Left lung (tissue), 4 donors: ENCODE measurements at regions not wholly inside any gene's neighbourhood (a gene's known extent, or its start where the extent isn't known, plus 50 kb on each side); places are given as distances from the start of the nearest gene placed in this dataset.

ENCODE experiments used
- ATAC-seq: fragments of 200-7000 bp; cut with Tn5 transposase; one replicate; pipeline ENCODE4 v1.9.1; 2020; ENCODE audit warnings: moderate library complexity
- DNase-seq, 4 donors: peaks; one replicate each; pipeline ENCODE4 v3.0.0-alpha.2; 2013 to 2020
- H3K27ac ChIP-seq, 2 donors: fragments of 200-600 bp; sonication (generic) in 1 of 2; one replicate each; pipeline versions ENCODE4 v1.5.0 to v1.8.0; 2020 to 2021
- H3K27me3 ChIP-seq, 2 donors: fragments of 200-600 bp; sonication (generic) in 1 of 2; one replicate each; pipeline versions ENCODE4 v1.5.0 to v1.8.0; 2020 to 2021
- H3K36me3 ChIP-seq, 2 donors: fragments of 200-600 bp; sonication (generic) in 1 of 2; one replicate each; pipeline versions ENCODE4 v1.5.0 to v1.8.0; 2020 to 2021
- H3K4me1 ChIP-seq, 2 donors: fragments of 200-600 bp; one replicate each; pipeline ENCODE4 v1.8.0; 2021
- H3K4me3 ChIP-seq, 2 donors: fragments of 200-600 bp; sonication (generic) in 1 of 2; one replicate each; pipeline versions ENCODE4 v1.5.0 to v1.8.0; 2020 to 2021; ENCODE audit warnings: mild to moderate bottlenecking in 1 of 2
- H3K9me3 ChIP-seq, 2 donors: fragments of 200-600 bp; sonication (generic) in 1 of 2; one replicate each; pipeline versions ENCODE4 v1.5.0 to v1.8.0; 2020 to 2021
- intact Hi-C, 2 donors: fragments of 100-400 bp; cut with DNase I; formaldehyde crosslinking; loops; one replicate each; pipeline versions ENCODE4 v1.11.2 to v1.14.2; 2022
- TF ChIP-seq, protein P1 (sequence below), 2 donors: fragments of 200-600 bp; sonication (generic) in 1 of 2; IDR thresholded peaks; one replicate each; pipeline versions ENCODE4 v1.5.0 to v1.8.0; 2021; ENCODE audit warnings: antibody characterized with exemption in 2 of 2
- donor health status: DM: no; HTN: yes; CAD: no.
- donor health status: DM: no; HTN: no; CAD: no.

DNA sequence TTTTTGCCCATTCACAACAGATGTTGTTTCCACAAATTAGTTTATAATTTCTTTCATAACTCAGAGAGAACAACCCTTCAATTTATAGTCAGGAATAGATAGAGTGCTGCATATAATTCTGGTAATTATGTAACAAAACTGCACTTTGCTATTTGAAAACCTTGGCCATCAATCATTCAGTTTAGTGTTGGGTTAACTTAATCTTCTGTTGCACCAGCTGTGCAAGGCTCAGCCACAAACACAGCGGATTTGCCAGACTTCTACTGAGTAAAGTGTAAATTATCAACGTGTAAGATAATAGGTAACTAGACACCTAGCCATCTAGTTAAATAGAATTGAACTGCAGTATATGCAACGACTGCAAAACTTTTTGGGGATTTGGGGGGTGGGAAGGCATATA is 1064.3 kb upstream of the EPHA6 start:
- Histone ChIP-seq H3K27me3 (no peaks in the 10 kb centered on the region), H3K4me1 (no peaks in the 10 kb centered on the region), H3K9me3 (no peaks in the 10 kb centered on the region), H3K36me3 (no peaks in the 10 kb centered on the region), H3K27ac (no peak overlapping the region), H3K4me3 (no peak overlapping the region)
- DNase-seq (no peak), ATAC-seq (no peak)
- intact Hi-C loops, result no loop called here
- TF ChIP-seq, protein P1, sequence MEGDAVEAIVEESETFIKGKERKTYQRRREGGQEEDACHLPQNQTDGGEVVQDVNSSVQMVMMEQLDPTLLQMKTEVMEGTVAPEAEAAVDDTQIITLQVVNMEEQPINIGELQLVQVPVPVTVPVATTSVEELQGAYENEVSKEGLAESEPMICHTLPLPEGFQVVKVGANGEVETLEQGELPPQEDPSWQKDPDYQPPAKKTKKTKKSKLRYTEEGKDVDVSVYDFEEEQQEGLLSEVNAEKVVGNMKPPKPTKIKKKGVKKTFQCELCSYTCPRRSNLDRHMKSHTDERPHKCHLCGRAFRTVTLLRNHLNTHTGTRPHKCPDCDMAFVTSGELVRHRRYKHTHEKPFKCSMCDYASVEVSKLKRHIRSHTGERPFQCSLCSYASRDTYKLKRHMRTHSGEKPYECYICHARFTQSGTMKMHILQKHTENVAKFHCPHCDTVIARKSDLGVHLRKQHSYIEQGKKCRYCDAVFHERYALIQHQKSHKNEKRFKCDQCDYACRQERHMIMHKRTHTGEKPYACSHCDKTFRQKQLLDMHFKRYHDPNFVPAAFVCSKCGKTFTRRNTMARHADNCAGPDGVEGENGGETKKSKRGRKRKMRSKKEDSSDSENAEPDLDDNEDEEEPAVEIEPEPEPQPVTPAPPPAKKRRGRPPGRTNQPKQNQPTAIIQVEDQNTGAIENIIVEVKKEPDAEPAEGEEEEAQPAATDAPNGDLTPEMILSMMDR (IDR thresholded peaks at IDR 0.05), result no peak

DNA sequence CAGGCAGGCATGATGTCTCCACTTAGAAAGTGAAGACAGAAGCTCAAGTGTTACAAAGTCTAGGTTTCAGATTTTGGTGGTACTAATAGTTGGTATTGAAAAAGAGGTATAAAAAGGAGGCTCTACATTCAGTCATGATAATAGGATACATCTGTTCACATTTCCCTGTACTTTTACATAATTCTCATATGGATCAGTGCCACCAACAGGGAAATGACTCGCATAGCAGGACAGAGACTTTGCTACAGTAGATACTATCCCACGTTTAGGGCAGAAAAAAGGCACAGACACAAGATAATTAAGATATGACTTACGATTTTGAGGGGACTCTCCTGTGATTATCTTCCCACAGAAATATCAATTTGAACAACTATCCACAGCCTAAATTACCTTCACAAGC is 1062.9 kb upstream of the EPHA6 start:
- TF ChIP-seq, protein P1 (IDR thresholded peaks at IDR 0.05), result no peak
- no peaks in the 10 kb centered on the region for H3K4me1 ChIP-seq
- intact Hi-C loops, result no loop called here
- no peaks in the 10 kb centered on the region for H3K36me3 ChIP-seq
- no peak overlapping the region for H3K27ac ChIP-seq
- ATAC-seq, result no peak
- H3K9me3 ChIP-seq, result no peaks in the 10 kb centered on the region
- H3K4me3 ChIP-seq, result no peak overlapping the region
- no peaks in the 10 kb centered on the region for H3K27me3 ChIP-seq
- DNase-seq, result no peak

DNA sequence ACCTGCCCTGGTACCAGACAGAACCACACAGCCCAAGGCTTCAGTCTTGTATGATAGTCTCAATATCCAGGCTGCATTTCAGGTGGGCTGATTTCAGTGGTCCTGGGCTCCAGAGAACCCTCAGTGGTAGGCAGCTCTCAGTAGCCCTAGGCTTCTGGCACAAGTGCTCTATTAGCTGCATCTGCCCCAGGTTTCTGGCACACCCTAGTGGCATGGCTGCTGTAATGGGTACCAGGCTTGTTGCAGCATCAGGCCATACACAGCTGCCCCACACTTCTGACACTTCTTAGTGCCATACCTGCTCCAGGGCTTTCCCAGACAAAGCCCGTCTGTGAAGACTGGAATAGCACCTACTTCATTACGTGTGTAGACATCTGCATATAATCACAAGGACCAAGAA is 1062.2 kb upstream of the EPHA6 start:
- Histone ChIP-seq H3K27ac (no peak overlapping the region), H3K4me3 (no peak overlapping the region), H3K27me3 (no peaks in the 10 kb centered on the region), H3K4me1 (no peaks in the 10 kb centered on the region), H3K36me3 (no peaks in the 10 kb centered on the region), H3K9me3 (no peaks in the 10 kb centered on the region)
- intact Hi-C loops, result no loop called here
- ATAC-seq (no peak), DNase-seq (no peak)
- TF ChIP-seq, protein P1 (IDR thresholded peaks at IDR 0.05), result no peak

DNA sequence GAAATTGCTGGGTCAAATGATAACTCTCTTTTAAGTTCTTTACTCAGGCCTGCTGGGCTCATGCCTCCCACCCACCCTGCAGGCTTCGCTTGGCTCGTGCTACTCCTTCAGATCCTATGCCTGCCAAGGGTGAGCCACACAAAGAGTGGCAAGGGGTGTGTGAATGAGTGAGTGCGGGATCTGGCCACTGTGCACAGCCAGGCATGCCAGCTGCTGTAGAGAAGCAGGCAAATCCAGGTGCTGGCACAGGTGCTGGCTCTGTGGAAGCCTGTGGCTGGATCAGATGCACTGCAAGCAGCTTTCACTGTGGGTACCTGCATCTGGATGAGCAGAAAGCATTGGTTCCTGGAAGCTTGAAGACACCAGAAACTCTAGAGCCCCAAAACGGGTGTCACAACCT is 1055.7 kb upstream of the EPHA6 start:
- Histone ChIP-seq H3K9me3 (peaks cover 0 to 17% of the 10 kb centered on the region in 2 donors), H3K27ac (no peak overlapping the region), H3K4me1 (no peaks in the 10 kb centered on the region), H3K4me3 (no peak overlapping the region), H3K27me3 (no peaks in the 10 kb centered on the region), H3K36me3 (no peaks in the 10 kb centered on the region)
- intact Hi-C loops, result no loop called here
- TF ChIP-seq, protein P1 (IDR thresholded peaks at IDR 0.05), result no peak
- DNase-seq (no peak), ATAC-seq (no peak)

DNA sequence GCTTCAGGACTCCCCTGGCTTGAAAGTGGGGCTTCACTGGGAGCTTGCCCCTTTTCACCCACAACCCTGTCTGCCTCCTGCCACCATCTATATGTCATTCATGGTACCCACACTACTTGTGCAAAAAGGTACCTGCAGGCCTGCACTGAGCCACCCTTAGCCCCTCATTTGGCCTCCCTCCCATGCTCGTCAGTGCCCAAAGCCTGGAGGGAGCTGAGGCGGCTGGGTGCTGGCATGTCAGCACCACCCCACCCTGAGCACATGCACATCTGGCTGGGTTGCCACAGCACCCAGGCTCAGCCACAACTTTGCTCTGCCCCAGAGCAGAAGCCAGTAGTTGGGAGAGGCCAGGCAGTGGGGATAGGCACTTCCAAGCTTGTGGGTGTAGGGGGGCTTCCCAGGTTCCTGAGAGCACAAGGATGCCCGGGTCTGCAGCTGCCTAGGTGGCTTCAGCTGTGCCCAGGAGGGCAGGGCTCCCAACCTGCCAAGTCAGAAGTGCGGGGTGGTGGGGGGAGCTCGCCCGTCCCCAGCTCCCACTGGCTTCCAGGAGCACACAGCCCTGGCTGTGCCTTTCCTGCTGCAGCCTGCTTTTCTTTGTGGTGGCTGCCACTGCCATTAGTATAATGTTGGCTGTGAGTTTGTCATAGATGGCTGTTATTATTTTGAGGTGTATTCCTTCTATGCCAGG is 1054.6 kb upstream of the EPHA6 start:
- Histone ChIP-seq H3K27ac (no peak overlapping the region), H3K9me3 (peaks cover 0 to 17% of the 10 kb centered on the region in 2 donors), H3K4me3 (no peak overlapping the region), H3K36me3 (no peaks in the 10 kb centered on the region), H3K4me1 (no peaks in the 10 kb centered on the region), H3K27me3 (no peaks in the 10 kb centered on the region)
- no peak for DNase-seq
- no peak for ATAC-seq
- intact Hi-C loops, result no loop called here
- TF ChIP-seq, protein P1 (IDR thresholded peaks at IDR 0.05), result no peak
